ENCODE measurements at regions not wholly inside any gene's neighbourhood (a gene's known extent, or its start where the extent isn't known, plus 50 kb on each side); places are given as distances from the start of the nearest gene placed in this dataset.

- Histone ChIP-seq H3K27ac (ENCODE audit: low read depth, low read length) (no peak overlapping the region), H3K4me1 (ENCODE audit: control insufficient read depth in 1 of 2, insufficient read depth in 2 of 2, low read length in 2 of 2) (no peaks in the 10 kb centered on the region), H3K79me2 (ENCODE audit: insufficient read depth, low read length) (no peaks in the 10 kb centered on the region), H3K36me3 (ENCODE audit: control insufficient read depth in 1 of 2, insufficient read depth in 2 of 2, low read length in 2 of 2) (no peaks in the 10 kb centered on the region), H3K4me2 (ENCODE audit: low read length) (no peak overlapping the region), H3K27me3 (ENCODE audit: insufficient read depth, low read length) (peaks cover 23% of the 10 kb centered on the region), H3K9me3 (ENCODE audit: control insufficient read depth in 1 of 2, insufficient read depth in 1 of 2, low read depth in 1 of 2, low read length in 2 of 2) (no peaks in the 10 kb centered on the region), H3K9ac (ENCODE audit: low read length) (no peak overlapping the region), H2AFZ (ENCODE audit: low read depth, low read length, poor library complexity, severe bottlenecking) (no peak overlapping the region), H3K9me2 (ENCODE audit: insufficient read depth) (no peaks in the 10 kb centered on the region; the same call in 1 of the 2 replicates), H4K20me1 (ENCODE audit: insufficient read depth) (no peaks in the 10 kb centered on the region), H3K4me3 (replicated peaks in 1 of 2; ENCODE audit: low read depth in 1 of 2, low read length in 2 of 2) (no peak overlapping the region)
- no peak for DNase-seq (ENCODE audit: low read depth, low spot score)
- POLR2A ChIA-PET, result no interaction called here
- no peak for ATAC-seq
- CTCF ChIA-PET, result no interaction called here
- no TSS peak for BruUV-seq (replicated peaks)
- RAD21 ChIA-PET (ENCODE audit: low non-redundant PET in 1 of 2, low total read pairs in 2 of 2, uncharacterized antibody in 2 of 2, unreplicated experiment in 2 of 2), result no interaction called here
- TF ChIP-seq POLR2A (IDR thresholded peaks at IDR 0.05; ENCODE audit: borderline replicate concordance, extremely low read depth, insufficient read depth, insufficient read length), result no peak
- TF ChIP-seq SRF (IDR thresholded peaks at IDR 0.05; ENCODE audit: low read depth), result no peak
- no peak for TF ChIP-seq CBX3 (IDR thresholded peaks at IDR 0.05; ENCODE audit: low read depth)
- no peak for TF ChIP-seq YY1 (IDR thresholded peaks at IDR 0.05; ENCODE audit: extremely low read depth, insufficient replicate concordance, low read depth, low read length)
- no peak for TF ChIP-seq CEBPB (IDR thresholded peaks at IDR 0.05; ENCODE audit: low read depth)
- TF ChIP-seq ZNF274 (IDR thresholded peaks at IDR 0.05; ENCODE audit: low read depth, low read length), result no peak
- TF ChIP-seq TCF7L2 (IDR thresholded peaks at IDR 0.05; ENCODE audit: borderline replicate concordance, extremely low read depth, insufficient read depth, insufficient read length), result no peak
- no peak for TF ChIP-seq EZH2phosphoT487 (IDR thresholded peaks at IDR 0.05; ENCODE audit: borderline replicate concordance)
- TF ChIP-seq ELF1 (IDR thresholded peaks at IDR 0.05; ENCODE audit: borderline replicate concordance, low read depth), result no peak
- TF ChIP-seq REST (IDR thresholded peaks at IDR 0.05; ENCODE audit: low read depth), result no peak
- TF ChIP-seq MAX (IDR thresholded peaks at IDR 0.05), result no peak
- TF ChIP-seq FOSL1 (IDR thresholded peaks at IDR 0.05; ENCODE audit: low read depth), result no peak
- no peak for TF ChIP-seq RAD21 (IDR thresholded peaks at IDR 0.05; ENCODE audit: low read depth)
- TF ChIP-seq JUND (IDR thresholded peaks at IDR 0.05), result no peak
- no peak for TF ChIP-seq CTCF (IDR thresholded peaks at IDR 0.05 in 2 of 3, conservative IDR thresholded peaks at IDR 0.05 in 1 of 3; ENCODE audit: borderline replicate concordance in 1 of 3, insufficient read depth in 1 of 3, low read depth in 2 of 3, low read length in 2 of 3)
- TF ChIP-seq ZFX (IDR thresholded peaks at IDR 0.05), result no peak
- intact Hi-C loops (cut with micrococcal nuclease), result no loop called here
Measured at GRCh38 chr12:115421796-115422709, 738.1 kb upstream of the TBX3 start.

Measured in HCT116 (cell line).